ENCODE measurements at regions not wholly inside any gene's neighbourhood (a gene's known extent, or its start where the extent isn't known, plus 50 kb on each side); places are given as distances from the start of the nearest gene placed in this dataset.
A peak's percentile ranks its signal among the peaks of the same experiment; 100 is the strongest.

GRCh38 chr5:4447657-4448056 is 692.5 kb upstream of the ADAMTS16 start:
- in situ Hi-C loops (cut with HindIII; ENCODE audit: low sequenced_read_pairs) = no loop called here
- no peak for DNase-seq (ENCODE audit: low read depth, low spot score)
- no peak overlapping the region for H3K4me3 ChIP-seq (ENCODE audit: low read depth, low read length)
- no peak for TF ChIP-seq CTCF (IDR thresholded peaks at IDR 0.05; ENCODE audit: low read depth, low read length)

DNA sequence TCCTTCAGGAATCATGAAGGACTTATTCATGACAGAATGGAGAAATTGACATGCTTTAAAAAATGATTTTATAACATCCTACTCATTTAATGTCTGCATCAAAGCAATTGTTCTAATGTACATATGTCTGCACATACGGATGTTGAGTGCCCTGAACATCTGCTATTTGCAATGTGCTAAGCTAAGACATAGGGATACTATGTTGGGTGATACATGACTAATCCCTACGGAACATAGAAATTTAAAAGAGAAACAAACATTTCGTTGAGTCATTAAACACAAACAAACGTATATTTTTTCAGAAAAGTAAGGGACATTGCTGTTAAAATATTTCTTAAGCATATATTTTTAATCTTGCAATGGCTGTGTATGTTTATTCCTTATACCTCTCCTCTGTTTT is 686.5 kb upstream of the ADAMTS16 start:
- in situ Hi-C loops (cut with HindIII; ENCODE audit: low sequenced_read_pairs) = no loop called here
- H3K4me3 ChIP-seq (ENCODE audit: low read depth, low read length) = no peak overlapping the region
- DNase-seq (ENCODE audit: low read depth, low spot score) = no peak
- TF ChIP-seq CTCF (IDR thresholded peaks at IDR 0.05; ENCODE audit: low read depth, low read length) = no peak

DNA sequence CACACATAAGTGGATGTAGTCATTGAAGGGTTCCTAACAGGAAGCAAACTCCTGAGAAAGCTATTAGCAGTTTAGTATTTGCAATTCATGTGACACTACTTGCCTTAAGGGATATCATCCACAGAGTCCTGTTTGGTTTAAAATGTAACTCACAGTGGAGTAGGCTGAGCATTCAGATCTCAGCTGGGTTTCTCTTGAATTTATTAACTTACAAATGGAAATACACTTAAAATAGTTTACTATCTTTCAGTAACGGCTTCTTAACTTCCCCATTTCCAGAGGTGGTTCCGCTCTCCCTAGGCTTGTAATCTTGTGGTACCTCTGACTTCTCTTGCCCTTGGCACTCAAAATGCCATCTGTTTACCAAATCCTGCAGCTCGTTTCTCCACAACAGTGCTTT is 660.7 kb upstream of the ADAMTS16 start:
- in situ Hi-C loops (cut with HindIII; ENCODE audit: low sequenced_read_pairs) = no loop called here
- no peak for DNase-seq (ENCODE audit: low read depth, low spot score)
- H3K4me3 ChIP-seq (ENCODE audit: low read depth, low read length) = no peak overlapping the region
- no peak for TF ChIP-seq CTCF (IDR thresholded peaks at IDR 0.05; ENCODE audit: low read depth, low read length)

DNA sequence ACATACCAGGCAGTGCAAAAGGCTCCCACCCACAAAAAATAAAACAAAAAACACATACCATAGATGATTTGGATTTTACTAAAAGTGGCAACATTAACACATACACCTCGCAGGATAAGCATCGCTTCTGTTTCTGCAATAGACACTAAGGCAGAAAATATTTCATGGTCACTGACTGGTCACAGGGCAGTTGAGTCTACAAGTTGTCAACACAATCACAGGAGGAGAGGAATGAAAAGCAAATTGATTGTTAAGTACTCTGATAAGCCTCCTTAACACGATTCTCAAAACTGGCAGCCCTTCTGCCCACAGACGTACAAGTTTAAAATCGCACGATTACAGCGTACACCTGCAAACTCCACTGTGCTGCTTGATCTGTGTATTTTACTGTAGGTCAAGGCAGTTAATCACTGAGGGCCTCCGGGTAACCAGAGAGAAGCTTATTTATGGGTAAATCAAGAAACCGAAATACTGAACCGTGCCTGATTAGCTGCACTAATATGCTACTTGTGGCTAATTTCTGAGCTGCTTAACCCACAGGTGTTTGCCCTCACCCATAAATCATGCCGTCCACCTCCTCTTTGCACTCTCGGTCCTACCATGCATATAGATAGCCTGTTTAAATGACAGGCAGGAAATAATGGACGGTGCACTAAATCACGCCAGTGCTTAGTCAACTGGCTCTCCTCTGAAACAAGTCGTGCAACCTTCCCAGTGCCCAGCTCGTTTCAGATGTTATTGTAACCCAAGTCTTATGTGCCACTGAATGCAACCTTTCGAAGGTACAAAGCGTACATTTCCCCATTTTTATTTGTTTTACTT is 659.4 kb upstream of the ADAMTS16 start:
- no peak for TF ChIP-seq CTCF (IDR thresholded peaks at IDR 0.05; ENCODE audit: low read depth, low read length)
- in situ Hi-C loops (cut with HindIII; ENCODE audit: low sequenced_read_pairs) = no loop called here
- no peak for DNase-seq (ENCODE audit: low read depth, low spot score)
- no peak overlapping the region for H3K4me3 ChIP-seq (ENCODE audit: low read depth, low read length)

GRCh38 chr5:4487581-4487980 is 652.5 kb upstream of the ADAMTS16 start:
- TF ChIP-seq CTCF (IDR thresholded peaks at IDR 0.05; ENCODE audit: low read depth, low read length) = no peak
- DNase-seq (ENCODE audit: low read depth, low spot score) = no peak
- in situ Hi-C loops (cut with HindIII; ENCODE audit: low sequenced_read_pairs) = no loop called here
- no peak overlapping the region for H3K4me3 ChIP-seq (ENCODE audit: low read depth, low read length)

GRCh38 chr5:4511996-4512656 is 628.0 kb upstream of the ADAMTS16 start:
- H3K4me3 ChIP-seq (ENCODE audit: low read depth, low read length) = no peak overlapping the region
- DNase-seq (ENCODE audit: low read depth, low spot score) = peak; percentile 2
- in situ Hi-C loops (cut with HindIII; ENCODE audit: low sequenced_read_pairs) = no loop called here
- peak; percentile 26 for TF ChIP-seq CTCF (IDR thresholded peaks at IDR 0.05; ENCODE audit: low read depth, low read length)

Data from astrocyte of the spinal cord (primary cell).